Bone marrow (tissue), 2 donors: ENCODE measurements at regions not wholly inside any gene's neighbourhood (a gene's known extent, or its start where the extent isn't known, plus 50 kb on each side); places are given as distances from the start of the nearest gene placed in this dataset.

Experiments
- DNase-seq, 2 donors: peaks; one replicate each; lab custom pipeline; 2025; lab: John Stamatoyannopoulos, UW

DNA sequence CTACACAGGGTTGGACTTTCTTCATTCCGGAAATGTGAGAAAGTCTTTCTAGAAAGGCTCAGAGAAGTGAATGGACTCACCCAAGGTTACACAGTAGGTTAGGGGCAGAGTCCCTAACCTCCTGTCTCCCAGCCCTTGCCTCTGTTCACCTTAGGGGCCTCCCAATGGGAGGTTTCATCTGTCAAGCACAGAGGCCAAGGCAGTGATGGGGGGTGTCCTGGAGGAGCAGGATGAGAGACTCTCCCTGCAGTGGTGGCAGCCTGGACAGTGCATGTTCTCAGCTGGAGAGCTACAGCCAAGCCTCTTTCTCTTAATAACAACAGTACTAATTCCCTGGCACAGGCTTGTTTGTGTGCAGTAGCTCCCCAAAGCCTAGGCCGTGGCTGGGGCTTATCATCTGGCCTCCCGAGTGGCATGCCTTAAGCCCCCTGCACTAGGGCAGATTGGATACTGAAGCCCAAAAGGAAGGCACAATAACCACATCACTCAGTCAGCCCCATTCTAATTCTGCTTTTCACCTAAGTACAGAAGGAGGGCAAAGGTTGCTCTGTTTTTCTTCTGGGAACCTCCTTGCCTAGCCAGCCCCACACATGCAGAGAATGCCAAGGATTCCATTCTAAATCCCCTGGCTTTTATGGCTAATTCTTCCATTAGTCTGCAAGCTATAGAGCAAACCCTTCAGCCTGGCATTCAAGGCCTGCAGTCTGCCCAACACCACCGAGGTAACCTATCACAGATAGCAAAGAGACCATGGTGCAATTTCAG, 50.2 kb upstream of the XPA start:
- no peak for DNase-seq

DNA sequence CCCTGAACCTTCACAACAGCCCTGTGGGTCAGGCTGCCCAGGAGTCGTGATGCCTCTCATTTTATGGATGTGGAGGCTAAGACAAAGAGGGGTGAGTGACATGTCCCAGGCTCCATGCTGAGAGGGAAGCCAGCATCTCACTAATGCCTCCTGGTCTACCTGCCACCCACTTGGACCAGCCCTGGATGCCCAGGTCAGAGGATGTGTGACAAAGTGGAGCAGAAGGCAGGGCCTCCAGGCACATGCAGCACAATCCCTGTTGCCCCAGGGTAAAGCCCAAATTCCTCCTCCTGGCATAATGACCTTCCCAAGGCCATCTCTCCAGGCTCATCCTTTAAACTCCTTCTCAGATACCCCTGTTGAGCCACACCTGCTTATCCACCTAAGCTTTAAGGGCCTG, 51.4 kb upstream of the XPA start:
- DNase-seq: no peak

DNA sequence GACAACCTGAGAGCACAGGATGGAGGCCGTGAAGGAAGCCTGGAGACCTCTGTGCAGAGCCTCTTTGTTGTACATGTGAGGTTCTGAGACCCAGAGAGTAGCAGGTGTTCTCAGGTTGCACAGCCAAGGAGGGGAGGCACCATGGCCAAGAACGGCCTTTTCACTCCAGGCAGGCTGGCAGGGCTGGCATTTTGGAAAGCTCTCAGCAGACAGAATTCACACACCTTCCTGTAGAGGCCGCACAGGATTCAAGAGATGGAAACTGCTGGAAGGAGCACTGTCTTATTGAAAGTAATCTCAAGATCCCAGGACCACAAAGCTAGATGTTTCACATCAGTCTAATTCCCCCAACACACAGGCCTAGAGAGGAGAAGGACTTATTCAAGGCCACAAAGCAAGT, 52.8 kb upstream of the XPA start:
- no peak for DNase-seq

DNA sequence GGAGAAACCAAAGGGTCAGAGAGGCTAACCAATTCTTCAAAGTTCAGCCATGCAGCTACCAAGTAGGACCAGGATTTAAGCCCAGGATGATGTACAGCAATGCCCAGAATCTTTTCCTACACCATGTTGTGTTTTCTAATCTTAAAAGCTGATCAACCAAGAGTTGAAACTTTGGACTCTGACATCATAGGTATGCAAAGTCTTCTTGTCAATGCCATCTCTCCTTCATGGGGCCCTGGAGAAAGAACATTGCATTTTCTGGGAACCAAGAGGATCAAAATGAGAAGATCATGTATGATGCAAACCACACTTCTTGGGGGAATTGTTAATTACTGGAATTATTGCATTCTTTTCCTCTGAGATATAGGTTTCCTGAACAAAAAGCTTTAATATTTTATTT, 54.4 kb upstream of the XPA start:
- no peak for DNase-seq

DNA sequence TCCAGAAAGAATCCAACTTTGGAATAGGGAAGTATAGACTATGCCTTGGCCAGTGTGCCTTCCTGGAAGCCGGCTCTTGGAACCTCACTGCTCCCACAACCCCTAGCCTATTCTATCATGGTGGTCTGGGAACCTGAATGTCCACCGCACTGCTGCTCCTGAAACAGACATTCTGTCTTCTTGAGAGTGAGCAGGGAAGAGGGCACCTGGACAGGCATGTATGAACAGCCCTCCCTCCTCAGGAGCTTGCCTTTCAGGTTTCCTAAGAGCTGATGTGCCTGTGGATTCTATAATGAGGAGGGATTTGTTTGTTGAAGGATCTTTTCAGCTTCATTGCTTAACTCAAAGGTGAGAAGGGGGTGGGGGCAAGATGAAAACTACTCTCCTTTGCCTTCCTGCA, 55.1 kb upstream of the XPA start:
- DNase-seq: no peak

DNA sequence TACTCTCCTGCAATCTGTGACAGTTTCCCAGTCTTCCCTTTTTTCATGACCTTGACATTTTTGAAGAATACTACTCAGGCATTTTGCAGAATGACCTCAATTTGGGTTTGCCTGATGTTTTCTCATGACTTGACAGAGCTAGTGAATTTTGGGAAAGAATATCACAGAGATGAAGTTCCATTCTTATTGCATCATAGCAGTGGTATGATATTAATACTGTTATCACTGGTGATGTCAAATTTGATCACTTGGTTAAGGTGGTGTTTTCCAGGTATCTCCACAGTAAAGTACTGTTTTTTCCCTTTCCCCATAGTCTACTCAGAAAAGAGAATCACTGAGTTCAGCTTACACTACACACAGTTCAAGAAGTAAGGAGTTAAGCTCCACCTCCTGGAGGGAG, 56.2 kb upstream of the XPA start:
- no peak for DNase-seq

DNA sequence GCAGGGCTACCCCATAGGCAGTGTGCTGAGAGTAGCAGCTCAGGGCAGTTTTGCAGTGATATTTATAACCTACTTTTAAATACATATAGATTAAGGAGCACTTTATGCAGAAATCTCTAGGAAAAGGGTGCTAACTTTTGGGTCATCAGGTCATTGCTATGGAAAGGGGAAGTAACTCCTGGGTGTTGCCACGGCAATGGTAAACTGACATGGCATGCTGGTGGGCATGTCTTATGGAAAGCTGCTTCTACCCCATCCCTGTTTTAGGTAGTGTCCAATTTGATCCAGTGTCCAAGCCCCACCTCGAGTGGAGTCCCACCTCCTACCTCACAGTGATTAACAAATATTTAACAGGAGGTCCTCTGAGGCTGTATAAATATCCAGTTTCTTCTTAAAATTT, 56.8 kb upstream of the XPA start:
- DNase-seq: no peak

DNA sequence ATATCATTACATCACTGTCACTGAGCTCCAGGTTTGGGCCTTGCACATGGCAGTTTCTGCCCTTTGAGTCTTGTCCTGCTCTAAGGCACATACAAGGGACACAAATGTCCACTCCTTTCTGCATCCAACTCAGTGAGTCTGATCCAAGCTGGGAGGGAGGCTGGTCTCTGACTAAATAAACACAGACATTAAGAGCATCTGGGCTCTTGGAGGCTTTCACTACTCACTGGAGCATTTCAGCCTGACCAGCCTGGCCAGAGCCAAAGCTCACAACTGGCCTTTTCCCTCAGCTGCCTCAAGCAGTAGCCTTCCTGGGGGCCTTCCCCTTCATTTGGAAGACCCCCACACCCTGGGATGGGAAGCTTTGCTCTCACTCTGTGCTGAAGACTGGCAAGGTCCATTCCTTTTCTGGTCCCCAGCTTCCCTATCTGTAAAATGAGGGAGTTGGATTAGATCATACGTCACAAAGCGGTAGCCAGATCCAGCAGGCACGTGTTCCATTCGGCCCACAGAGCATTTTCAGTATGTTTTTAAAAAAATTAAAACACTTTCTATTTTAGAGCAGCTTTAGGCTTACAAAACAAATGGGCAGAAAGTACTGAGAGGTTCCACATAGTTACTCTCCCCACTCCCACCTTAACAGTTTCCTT, 58.6 kb upstream of the XPA start:
- DNase-seq: no peak

DNA sequence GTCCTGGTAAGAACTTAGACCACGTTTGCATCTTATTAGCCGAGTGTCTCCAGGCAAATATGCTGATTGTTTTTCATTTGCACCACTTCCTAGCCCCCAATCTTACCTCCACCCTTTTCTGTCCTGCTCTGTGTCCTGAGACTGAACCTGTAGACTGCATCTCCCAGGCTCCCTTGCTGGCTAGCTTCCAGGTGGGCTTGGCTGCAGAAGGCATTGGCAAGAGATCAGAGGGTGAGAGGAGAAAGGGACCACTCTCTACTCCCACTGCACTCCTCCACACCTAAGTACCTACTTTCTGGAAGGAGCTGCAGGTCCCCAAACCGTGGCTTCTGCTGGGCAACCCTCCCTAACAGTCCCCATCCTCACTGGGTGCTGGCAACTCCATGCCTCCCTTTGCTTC, 59.9 kb upstream of the XPA start:
- DNase-seq: no peak

DNA sequence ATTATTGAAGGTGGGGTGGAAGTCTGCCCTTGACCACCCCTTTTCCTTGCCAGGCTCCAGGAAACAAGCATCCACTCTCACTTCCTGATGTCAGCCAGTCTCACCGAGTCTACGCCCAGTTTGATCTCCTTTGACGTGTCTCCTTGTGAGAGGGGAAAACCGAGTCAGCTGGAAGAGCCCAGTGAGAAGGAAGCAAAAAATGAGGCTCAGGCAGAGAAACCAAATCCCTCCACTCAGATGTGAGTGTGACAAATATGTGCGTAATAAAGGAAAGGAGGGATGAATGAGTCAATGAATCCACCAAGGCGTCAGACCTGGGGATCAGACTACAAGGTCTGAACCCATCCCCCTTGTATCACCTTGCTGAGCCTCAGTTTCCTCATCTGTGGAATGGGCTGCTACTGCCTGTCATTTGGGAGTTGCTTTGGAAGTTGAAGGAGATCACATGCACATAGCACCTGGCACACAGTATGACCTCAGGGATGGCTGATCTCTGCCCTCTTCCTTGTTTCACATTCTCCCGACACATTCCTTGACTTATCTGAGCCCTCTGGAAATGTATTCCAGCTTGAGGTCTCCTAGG, 61.3 kb upstream of the XPA start:
- DNase-seq: no peak

DNA sequence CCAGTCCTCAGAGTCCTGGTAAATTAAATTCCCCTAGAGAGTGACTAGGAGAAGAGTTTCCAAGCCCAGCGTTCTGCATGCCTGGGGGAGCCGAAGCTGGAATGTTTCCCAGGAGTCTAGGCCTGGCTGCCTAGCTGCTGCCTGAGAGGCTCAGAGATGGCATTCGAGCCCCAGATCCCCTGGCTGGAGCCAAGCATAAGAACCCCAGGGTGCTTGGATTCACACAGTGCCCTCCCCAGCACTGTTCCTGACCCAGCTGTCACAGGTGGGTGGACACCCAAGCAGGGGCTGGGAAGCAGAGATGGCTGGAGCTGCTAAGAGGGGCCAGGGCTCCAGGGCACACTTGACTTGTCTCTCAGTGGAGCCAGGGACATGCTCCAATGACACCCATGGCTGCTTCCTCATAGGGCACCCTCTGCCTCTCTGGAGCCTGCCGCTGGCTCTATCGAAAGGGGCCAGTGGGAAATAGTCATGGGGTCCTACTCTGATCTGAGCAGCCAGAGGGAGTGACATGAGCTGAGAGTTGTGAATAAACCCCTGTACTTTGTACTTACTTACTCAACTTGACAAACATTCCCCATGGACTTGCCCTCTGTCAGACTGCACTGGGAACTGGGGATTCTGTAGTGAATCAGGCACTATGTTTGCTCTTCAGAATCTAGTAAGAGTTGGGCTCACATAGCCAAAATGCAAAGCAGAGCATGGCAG, 62.6 kb upstream of the XPA start:
- no peak for DNase-seq

DNA sequence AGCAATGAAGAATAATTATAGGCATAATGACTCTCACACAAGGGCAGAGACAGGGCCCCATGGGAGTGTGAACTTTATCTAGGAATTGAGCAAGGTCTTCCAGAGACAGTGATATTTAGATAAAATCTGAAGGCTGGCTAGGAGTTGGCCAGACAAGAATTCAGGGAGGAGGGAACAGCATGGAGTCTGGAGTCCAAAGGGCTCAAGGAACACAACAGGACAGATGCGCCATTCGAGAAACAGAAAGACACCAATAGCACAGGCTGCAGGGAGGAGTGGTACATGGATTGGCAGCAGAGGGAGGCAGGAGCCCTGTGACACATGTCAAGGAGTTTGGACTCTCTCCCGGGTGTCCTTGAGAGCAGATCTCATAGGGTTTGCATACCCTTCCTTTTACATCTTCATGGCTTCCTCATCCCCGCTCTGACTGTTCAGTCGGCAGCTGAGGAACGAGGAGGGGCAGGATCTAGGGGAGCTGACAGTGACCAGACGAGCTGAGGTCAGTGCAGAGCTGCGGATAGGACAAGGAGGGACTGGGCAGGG, 64.0 kb upstream of the XPA start:
- no peak for DNase-seq

DNA sequence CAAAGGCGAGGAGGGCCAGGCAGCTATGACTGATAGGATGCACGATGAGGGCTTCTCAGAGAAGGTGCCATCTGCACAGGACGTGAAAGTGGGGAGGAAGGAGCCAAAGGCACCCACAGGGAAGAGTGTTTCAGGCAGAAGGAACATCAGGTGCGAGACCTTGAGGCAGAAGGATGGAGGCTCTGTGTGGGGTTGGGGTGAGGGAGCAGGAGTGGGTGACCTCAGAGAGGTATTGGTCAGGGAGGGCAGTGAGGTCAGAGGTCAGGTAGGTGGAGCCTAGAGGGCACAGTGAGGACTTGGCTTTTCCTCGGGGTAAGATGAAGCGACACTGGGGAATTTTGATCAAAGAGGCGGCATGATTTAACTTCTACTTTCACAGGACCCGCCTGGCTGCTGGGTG, 64.7 kb upstream of the XPA start:
- no peak for DNase-seq

DNA sequence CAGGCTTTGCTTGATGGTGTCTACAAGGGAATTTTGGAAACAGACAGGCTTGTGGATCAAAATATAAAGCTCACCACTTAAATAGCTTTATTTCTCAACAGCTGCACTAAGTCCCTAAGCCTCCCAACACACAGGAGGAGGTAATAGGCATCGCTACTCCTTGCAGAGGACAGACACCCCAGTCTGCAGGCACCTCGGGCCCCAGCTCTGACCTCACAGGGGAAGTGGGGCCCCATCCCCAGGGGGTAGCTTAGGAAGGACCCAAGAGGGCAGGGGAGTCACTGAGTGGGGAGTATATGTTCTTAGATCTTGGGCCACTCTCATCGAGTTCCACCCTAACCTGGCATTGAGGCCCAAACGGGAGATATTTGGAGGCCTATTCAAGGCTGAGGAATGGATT, 66.7 kb upstream of the XPA start:
- DNase-seq: no peak

DNA sequence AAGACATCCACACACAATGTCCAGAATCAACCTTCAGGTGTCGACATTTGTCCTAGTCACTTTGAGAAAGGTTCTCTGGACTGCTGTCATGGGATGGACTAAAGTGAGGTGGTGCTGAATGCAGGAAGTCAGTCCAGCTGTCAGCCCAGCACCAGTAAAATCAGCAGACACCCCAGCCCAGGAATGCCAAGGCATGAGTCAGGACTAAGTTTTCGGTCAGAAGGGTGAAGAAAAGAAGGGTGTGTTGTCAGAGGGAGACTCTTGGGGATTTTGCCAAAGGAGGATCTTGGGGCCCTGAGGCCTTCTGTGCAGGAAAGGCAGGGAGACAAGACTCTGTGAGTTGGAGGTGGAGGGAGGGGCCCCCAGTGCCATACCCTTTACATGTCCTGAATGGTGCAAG, 69.0 kb upstream of the XPA start:
- no peak for DNase-seq

DNA sequence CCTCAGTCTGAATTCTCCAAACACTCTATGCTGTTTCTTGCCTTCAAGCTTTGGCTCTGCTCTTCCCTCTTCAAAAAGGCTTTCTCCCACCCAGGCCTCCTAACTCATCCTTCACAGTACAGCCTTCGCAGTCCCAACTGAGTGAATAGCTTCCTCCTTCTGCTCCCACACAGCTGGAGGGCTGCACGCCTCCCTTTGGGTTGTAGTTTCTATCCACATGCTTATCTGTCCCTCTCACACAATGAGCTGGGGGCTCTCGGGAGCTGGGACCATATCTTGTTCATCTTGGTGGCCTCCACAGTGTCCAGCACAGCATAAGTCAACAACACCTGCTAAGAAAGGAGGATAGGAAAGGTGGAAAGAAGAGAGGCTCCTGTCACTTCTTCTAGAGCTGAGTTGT, 69.5 kb upstream of the XPA start:
- no peak for DNase-seq

DNA sequence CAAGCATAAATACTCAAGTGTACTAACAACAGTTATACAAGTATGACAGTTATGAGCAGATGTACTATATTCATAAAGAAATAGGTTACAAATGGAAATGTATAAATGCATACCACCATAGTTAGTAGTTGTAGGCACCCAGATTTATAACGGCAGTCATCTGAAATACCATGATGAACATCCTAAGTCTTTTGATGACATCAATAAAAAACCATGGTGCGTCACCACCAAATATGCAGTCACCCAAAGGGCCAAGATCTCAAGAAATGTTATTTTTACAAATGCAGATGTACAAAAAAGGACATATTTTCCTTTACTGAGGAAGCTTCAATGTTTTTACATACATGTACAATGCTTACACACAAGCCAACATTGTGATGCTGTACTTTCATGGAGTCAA, 70.8 kb upstream of the XPA start:
- DNase-seq: no peak

DNA sequence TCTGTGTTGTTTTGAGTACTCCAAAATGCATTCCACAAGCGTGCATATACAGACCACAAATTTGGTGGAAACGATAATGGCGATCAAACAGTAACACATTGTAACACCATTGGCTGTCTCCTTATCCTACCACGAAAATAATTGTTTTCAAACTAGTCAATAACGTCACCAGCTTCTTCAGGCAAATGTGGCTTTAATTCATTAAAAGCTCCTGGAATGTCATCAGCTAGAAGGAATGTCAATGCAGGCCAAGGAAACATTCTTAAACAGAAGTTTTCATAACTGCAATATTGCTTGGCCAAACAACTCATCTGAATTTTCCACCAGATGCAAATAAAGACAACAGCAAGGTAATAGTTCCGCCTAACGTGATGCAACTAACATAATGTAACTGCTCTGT, 71.6 kb upstream of the XPA start:
- no peak for DNase-seq

DNA sequence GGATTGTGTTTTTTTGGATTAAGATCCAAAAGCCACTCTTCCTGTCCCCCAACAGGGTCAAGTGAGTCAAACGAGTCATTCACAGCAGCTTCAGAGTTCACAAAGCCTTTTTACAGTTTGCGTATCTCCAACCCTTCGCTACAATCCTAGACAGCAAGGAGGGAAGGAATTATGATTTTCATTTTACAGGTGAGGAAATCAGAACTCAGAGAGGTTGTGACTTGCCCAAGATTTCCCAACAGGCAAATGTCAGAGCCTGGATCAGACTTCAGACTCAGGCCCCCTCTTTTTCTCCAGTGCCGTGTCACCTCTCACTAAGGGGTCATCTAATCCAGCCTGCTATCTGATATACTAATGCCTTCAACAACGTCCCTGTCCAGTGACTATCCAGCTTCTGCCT, 72.1 kb upstream of the XPA start:
- DNase-seq: no peak

DNA sequence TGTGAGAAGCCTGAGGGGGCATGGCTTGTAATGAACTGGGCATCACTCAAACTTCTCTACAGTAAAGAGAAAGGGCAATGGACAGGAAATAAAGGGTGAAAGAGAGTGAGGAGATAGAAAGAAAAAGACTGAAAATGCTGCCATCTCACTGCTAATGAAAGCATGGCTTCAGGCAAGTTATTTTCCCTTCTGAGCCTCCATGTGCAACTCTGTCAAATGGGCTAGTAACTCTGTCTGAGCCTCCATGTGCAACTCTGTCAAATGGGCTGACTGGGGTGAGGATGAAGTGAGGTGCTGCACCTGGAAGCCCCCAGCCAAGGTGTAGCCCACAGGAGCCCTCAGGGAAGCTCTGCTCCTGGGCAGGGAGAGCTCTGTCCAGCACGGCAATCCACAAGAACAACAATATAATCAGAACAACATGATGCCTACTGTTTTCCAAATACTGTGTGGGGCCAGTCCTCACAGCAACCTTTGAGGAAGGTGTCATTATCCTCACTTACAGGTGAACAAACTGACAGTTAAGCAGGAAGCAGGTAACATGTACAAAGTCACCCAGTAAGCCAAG, 73.8 kb upstream of the XPA start:
- no peak for DNase-seq

DNA sequence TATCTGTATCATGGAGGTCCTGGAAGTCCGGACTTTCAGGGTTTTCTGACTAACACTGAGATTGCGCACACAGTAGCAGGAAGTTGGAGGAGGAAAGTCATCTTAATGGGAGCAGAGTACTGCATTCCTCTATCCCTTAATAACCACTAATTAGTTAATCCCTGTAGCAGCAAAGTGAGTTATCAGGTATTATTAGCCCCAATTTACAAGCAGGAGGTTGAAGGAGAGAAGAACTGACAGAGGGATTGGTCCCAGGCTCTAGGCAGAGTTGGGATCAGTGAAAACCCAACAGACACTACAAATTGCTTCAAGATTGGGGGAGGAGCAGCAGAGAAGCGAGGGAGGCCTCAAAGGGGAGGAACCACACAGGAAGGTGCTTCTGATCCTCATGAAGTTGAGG, 74.5 kb upstream of the XPA start:
- no peak for DNase-seq

DNA sequence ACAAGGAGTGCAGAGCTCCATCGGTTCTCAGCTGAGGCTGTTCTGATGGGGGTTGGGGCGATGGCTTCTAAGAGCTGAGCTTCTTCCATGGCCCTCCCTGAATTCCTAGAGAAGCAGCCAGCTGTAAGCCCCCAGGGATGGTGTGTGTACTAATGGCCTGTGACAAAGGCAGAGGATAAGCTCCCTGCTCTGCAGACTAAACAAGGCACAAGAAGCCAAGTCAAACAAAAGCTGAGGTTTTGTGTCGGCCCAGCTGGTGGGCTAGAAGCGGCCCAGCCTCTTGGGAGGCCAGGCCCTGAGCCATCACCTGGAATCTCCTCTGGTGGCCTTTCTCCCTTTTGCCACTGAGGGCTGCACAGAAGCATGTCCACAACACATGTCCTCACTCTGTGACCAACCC, 75.0 kb upstream of the XPA start:
- no peak for DNase-seq

DNA sequence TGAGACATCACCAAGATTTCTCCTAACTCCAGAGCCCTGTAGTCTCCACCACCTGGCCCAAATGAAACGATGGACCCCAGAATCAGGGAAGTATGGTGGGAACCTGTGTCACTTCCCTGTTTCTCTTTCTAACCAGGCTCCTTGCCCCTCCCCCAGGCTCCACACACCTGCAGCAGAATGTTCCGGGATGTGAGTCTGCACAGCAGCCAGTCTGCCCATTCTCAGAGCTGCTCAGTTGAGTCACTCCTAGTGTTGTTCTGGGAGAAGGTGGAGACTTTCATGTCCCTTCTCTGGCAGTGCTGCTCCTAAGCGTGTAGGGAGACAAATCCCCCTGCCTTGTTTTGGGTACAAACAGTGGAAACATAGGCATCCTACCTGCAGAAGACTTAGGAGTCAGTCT, 76.0 kb upstream of the XPA start:
- DNase-seq: no peak
